ENCODE measurements at regions not wholly inside any gene's neighbourhood (a gene's known extent, or its start where the extent isn't known, plus 50 kb on each side); places are given as distances from the start of the nearest gene placed in this dataset.

DNA sequence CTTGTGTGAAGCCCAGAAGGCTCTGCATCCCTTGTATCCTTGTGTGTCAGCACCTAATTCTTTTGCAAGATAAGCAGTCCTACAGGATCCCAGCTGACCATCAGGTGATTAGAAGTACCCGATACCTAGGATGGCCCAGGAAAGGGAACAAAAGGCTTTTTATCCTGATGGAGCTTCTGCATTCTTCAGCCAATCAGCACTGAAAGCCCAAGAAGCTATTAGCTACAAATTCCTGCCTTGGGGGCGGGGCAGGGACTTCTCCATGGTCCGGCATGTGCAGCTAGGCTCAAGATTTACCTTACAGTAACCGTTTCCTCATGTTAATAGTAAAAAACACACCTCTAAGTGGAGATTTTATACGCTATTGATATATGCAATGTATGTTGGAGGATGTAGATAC lies 264.6 kb upstream of the THUMPD2 start:
- DNase-seq (ENCODE audit: low read depth), result no peak
- TF ChIP-seq, protein P1, sequence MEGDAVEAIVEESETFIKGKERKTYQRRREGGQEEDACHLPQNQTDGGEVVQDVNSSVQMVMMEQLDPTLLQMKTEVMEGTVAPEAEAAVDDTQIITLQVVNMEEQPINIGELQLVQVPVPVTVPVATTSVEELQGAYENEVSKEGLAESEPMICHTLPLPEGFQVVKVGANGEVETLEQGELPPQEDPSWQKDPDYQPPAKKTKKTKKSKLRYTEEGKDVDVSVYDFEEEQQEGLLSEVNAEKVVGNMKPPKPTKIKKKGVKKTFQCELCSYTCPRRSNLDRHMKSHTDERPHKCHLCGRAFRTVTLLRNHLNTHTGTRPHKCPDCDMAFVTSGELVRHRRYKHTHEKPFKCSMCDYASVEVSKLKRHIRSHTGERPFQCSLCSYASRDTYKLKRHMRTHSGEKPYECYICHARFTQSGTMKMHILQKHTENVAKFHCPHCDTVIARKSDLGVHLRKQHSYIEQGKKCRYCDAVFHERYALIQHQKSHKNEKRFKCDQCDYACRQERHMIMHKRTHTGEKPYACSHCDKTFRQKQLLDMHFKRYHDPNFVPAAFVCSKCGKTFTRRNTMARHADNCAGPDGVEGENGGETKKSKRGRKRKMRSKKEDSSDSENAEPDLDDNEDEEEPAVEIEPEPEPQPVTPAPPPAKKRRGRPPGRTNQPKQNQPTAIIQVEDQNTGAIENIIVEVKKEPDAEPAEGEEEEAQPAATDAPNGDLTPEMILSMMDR (IDR thresholded peaks at IDR 0.05; ENCODE audit: low read depth, low read length, missing control alignments), result no peak
- no peak overlapping the region for H3K4me3 ChIP-seq (ENCODE audit: low read depth, low read length)
- in situ Hi-C loops (cut with HindIII; ENCODE audit: low sequenced_read_pairs), result no loop called here

DNA sequence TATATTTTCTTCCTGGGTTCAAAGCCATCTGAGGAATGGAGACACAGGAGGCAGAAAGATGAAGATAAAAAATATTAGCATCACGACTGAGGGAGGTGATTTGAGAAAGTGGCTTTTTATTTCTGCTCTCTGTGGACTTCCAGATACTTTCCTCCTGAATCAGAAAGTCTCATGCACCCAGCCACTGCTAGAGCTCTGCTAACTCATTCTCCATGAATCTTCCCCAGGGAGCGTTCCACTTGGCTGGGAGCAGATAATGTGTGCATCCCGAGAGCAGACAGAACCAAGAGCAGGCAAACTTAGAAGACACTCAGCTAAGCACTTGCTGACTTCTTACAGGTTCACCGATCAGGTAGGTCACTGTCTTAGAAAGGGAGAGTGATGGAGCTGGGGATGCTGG lies 264.1 kb upstream of the THUMPD2 start:
- DNase-seq (ENCODE audit: low read depth), result no peak
- no peak overlapping the region for H3K4me3 ChIP-seq (ENCODE audit: low read depth, low read length)
- TF ChIP-seq, protein P1 (IDR thresholded peaks at IDR 0.05; ENCODE audit: low read depth, low read length, missing control alignments), result no peak
- in situ Hi-C loops (cut with HindIII; ENCODE audit: low sequenced_read_pairs), result no loop called here

DNA sequence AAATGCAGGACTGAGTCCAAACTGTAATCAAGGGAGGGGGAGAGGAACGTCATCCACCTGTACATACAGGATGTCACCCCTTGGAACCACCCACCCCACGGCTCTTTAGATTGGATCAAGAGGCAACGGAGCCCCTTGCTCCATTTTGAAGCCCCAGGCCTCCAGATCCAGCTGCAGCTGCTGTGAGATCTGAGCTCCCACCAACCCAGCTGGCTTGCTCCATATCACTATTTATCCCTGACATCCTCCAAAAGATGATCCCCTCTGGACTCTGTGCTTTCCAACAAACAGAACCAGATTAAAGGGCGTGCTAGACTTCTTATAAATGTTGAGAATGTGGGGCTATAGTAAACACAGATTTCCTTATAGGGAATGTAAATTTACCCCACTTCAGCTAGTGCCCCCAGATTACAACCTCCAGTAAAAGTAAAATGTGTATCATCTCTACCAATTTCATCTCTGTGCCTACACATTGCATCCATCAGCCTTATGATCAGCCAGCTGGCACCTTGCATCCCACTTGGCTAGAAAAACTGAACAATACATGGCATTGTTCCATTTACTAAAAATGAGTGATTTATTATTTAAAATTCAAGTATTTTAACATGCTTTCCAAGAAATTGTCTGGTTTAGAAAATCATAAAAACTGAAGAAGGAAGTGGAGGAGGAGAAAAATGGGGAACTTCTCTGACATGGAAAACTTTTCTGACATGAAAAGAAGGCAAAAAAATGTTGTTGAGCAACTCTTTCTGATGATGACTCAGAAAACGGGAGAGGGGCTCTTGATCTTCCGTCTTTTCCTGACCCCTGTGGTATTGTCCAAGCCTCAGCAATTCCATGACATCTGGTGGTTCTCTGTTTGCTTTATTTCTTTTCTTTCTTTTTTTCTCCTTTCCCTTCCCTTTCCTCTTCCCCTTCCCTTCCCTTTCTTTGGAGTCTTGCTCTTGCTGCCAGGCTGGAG lies 262.6 kb upstream of the THUMPD2 start:
- DNase-seq (ENCODE audit: low read depth), result peak; percentile 56
- H3K4me3 ChIP-seq (ENCODE audit: low read depth, low read length), result no peak overlapping the region
- TF ChIP-seq, protein P1 (IDR thresholded peaks at IDR 0.05; ENCODE audit: low read depth, low read length, missing control alignments), result no peak
- in situ Hi-C loops (cut with HindIII; ENCODE audit: low sequenced_read_pairs), result no loop called here

DNA sequence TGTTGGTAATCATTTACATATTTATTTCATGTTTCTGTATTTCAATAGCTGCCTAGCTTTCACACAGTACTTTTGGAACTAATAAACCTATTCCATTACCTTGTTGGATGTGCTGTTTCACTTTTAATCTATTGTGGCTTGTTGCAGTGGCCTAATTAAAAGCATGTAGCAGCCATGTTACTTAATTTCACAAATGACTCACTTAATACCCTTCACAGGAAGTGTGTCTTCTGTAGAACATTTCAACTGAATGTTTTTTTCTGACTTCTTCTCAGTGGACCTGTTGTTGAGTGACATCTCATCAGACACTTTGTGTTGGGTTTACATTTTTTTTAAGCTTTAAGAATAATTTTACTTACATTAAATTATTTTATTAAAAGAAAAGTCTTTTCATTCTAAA lies 260.5 kb upstream of the THUMPD2 start:
- DNase-seq (ENCODE audit: low read depth), result no peak
- H3K4me3 ChIP-seq (ENCODE audit: low read depth, low read length), result no peak overlapping the region
- in situ Hi-C loops (cut with HindIII; ENCODE audit: low sequenced_read_pairs), result no loop called here
- TF ChIP-seq, protein P1 (IDR thresholded peaks at IDR 0.05; ENCODE audit: low read depth, low read length, missing control alignments), result no peak

DNA sequence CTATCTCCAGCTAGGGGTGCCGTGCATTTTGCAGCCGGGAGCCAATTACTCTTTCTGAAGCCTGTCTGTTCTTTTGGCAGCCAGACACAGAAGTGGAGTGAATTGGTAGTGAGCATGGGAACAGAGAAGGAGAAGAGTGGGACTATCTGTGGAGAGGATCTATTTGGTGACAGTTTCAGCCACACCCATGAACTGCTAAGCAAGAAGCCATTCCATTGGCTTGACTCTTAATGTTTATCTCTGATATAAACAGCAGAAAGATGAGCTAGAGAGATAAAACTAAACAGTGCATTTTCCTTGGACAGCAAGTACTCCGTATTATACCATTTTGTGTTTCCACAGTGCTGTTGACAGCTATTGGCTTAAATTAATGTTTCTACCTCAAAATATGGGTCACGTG lies 259.6 kb upstream of the THUMPD2 start:
- H3K4me3 ChIP-seq (ENCODE audit: low read depth, low read length), result no peak overlapping the region
- DNase-seq (ENCODE audit: low read depth), result no peak
- TF ChIP-seq, protein P1 (IDR thresholded peaks at IDR 0.05; ENCODE audit: low read depth, low read length, missing control alignments), result no peak
- in situ Hi-C loops (cut with HindIII; ENCODE audit: low sequenced_read_pairs), result no loop called here

DNA sequence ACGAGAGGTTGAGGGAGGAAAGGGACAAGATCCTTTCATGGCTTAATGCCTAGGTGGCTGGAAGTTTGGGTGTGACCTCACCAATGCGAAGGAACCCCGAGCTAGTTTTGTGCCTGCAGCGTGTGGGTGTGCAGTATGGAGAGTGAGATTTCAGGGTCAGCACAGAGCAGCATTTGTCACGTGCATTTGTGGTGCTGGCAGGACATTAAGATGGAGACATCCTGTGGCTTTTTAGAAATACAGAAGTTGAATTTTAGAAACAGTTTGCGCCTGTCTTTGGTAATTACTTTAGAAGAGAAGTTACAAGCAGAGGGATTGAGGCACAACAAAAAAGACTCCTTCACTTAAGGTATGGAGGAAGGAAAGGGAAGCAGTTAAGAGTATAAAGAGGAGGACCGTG lies 258.2 kb upstream of the THUMPD2 start:
- no peak overlapping the region for H3K4me3 ChIP-seq (ENCODE audit: low read depth, low read length)
- no peak for DNase-seq (ENCODE audit: low read depth)
- in situ Hi-C loops (cut with HindIII; ENCODE audit: low sequenced_read_pairs), result no loop called here
- TF ChIP-seq, protein P1 (IDR thresholded peaks at IDR 0.05; ENCODE audit: low read depth, low read length, missing control alignments), result no peak
